Motor neuron (in vitro differentiated cells): ENCODE measurements at regions not wholly inside any gene's neighbourhood (a gene's known extent, or its start where the extent isn't known, plus 50 kb on each side); places are given as distances from the start of the nearest gene placed in this dataset.
A peak's percentile ranks its signal among the peaks of the same experiment; 100 is the strongest.

Experiments
- ATAC-seq, 8 experiments: fragments of 200-7000 bp; cut with Tn5 transposase; replicated peaks in 6 of 8; 2 replicates each; pipeline ENCODE4 v1.8.0; 2021; ENCODE audit warnings: mild to moderate bottlenecking in 8 of 8, moderate library complexity in 8 of 8
- H3K27ac ChIP-seq, 2 donors: fragments of 250-450 bp; sonication (Bioruptor Pico); 2 replicates each; pipeline ENCODE4 v1.9.0; 2021; ENCODE audit warnings: antibody characterized with exemption in 2 of 2, mild to moderate bottlenecking in 2 of 2, moderate library complexity in 1 of 2
- H3K4me1 ChIP-seq, 2 donors: fragments of 250-450 bp; sonication (Bioruptor Pico); replicated peaks in 1 of 2; 2 replicates each; pipeline ENCODE4 v1.6.1; 2021; ENCODE audit warnings: antibody characterized with exemption in 2 of 2, mild to moderate bottlenecking in 2 of 2, moderate library complexity in 1 of 2
- H3K4me3 ChIP-seq, 5 donors: fragments of 250-450 bp; sonication (Bioruptor Pico); 2 replicates each; pipeline ENCODE4 v1.9.0; 2021; ENCODE audit warnings: antibody characterized with exemption in 5 of 5, mild to moderate bottlenecking in 5 of 5, moderate library complexity in 4 of 5
- whole genome bisulfite sequencing, 10 experiments: fragments of 450-650 bp; shearing (Covaris generic); methylation state at CpG; one replicate each; pipeline ENCODE4 v1.0.0; 2022; 5-methylcytosine and 5-hydroxymethylcytosine counted together
- in situ Hi-C, 9 experiments: fragments of 400-800 bp; cut with MboI; loops; one replicate each; pipeline ENCODE4 v1.15.0; 2021; ENCODE audit warnings: low sequenced_read_pairs in 9 of 9, low pct_unique_long_range_greater_than_20kb in 2 of 9; ENCODE audit not compliant: unreplicated experiment in 9 of 9

DNA sequence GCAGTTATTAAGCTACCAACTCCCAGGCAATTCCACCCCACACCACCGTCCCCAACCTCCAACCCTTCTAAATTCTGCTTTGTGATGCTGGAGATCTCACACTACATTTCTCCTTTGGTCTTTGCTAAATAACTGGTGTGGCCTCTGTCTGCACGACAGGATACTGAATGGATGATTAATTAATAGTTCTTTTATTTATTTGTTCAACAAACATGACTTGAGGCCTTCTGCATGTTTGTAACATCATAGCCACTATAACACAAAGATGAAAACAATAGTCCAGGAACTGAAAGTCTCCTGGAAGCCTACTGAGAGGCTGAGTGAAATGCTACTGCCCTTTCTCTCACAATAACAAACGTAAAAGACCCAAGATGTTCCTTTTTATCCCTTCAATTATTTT, 609.5 kb upstream of the UBE2E2 start:
- peak in 5 of 8 experiments; percentile 23 to 90 (median 65) for ATAC-seq
- in situ Hi-C loops: no loop called here
- Histone ChIP-seq H3K4me1 (no peaks in the 10 kb centered on the region), H3K4me3 (no peak overlapping the region), H3K27ac (no peak overlapping the region)
- WGBS, 10 experiments: 0 to 46% (median 8%) methylated on average over 1 to 3 of the region's 3 CpGs; no CpG with 5 or more reads in 2 of the 10 experiments

DNA sequence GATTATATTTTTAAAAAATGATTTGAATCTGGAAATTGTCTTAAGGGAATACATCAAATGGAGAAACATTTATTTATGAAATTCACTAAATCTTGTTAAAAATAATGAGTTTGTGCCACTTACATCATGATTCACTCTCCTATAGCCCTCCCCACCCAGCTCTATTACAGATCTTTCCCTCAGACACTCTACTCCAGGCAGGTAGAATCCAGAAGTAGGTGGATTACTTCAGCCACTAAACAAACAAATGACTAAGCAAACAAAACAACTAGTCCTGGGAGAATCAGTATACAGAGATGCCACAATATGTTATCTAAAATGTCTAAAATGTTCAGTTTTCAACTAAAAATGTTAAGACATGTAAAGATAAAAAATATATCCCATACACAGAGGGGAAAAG, 608.1 kb upstream of the UBE2E2 start:
- no peaks in the 10 kb centered on the region for H3K4me1 ChIP-seq
- H3K4me3 ChIP-seq: no peak overlapping the region
- H3K27ac ChIP-seq: no peak overlapping the region
- in situ Hi-C loops: no loop called here
- ATAC-seq: no peak

DNA sequence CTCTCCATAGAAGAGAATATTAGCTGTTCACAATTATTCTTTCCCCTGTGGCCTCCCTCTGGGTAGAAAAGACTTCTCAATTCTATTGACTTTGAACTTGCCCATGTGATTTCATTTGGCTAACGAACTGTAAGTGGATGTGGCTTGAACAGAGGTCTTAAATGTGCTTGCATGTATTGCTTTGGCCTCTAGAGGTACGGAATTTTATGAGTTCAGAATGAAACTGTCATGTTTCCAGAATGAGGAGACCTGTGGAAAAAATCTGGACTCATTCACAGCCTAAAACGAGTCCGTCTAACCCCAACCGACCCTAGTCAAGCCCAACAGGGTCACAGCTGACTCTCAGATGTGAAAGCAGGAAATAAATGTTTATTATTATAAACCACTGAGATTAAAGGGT, 596.7 kb upstream of the UBE2E2 start:
- Histone ChIP-seq H3K27ac (no peak overlapping the region), H3K4me3 (no peak overlapping the region), H3K4me1 (peaks cover 0 to 4% of the 10 kb centered on the region in 2 donors)
- in situ Hi-C loops: no loop called here
- 0 to 92% (median 56%) methylated on average over 1 to 5 of the region's 5 CpGs; no CpG with 5 or more reads in 2 of the 10 experiments for WGBS, 10 experiments
- peak in 2 of 8 experiments; percentile 32 to 39 for ATAC-seq

DNA sequence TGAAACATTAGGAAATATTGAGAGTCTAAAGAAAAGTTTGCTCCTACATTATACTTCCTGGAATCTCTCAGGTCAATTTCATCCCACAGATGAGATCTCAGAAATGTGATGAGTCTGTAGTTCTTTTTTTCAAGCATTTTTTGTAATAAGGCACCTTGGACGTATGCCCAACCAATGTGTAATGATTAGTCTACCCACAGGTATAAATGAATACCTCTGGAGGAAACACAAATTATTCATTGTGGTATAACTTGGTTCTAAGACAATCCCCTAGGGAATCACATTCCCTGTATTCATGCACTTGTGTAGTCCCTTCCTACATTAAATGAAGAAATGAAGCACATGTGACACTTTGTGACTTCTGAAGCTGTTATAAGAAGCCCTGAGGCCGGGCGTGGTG, 596.2 kb upstream of the UBE2E2 start:
- Histone ChIP-seq H3K4me1 (peaks cover 0 to 4% of the 10 kb centered on the region in 2 donors), H3K27ac (no peak overlapping the region), H3K4me3 (no peak overlapping the region)
- WGBS, 10 experiments: 33 to 100% (median 79%) methylated on average over 1 to 3 of the region's 3 CpGs
- in situ Hi-C loops: no loop called here
- ATAC-seq: no peak

DNA sequence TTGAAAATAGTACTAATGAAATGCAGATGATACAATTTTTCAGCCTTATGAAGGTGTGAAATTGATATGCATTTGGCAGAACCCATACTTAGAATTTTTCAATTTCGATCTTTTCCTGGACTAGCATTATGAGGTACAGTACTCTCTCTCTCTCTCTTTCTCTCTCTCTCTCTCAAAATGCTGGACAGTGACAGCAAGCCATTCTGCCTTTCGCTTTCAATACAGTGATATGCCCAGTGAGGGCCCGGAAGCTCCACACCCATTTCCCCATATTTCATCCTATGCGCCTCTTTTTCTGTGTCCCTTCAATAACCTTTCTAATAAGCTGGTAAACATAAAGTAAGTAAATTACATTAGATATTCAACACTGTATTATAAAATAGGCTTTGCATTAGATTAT, 595.0 kb upstream of the UBE2E2 start:
- Histone ChIP-seq H3K4me1 (peaks cover 0 to 4% of the 10 kb centered on the region in 2 donors), H3K27ac (no peak overlapping the region), H3K4me3 (no peak overlapping the region)
- in situ Hi-C loops: no loop called here
- peak in 1 of 8 experiments; percentile 23 for ATAC-seq
- WGBS, 10 experiments: 49 to 100% (median 87%) methylated on average over 3 to 4 of the region's 4 CpGs; no CpG with 5 or more reads in 3 of the 10 experiments

DNA sequence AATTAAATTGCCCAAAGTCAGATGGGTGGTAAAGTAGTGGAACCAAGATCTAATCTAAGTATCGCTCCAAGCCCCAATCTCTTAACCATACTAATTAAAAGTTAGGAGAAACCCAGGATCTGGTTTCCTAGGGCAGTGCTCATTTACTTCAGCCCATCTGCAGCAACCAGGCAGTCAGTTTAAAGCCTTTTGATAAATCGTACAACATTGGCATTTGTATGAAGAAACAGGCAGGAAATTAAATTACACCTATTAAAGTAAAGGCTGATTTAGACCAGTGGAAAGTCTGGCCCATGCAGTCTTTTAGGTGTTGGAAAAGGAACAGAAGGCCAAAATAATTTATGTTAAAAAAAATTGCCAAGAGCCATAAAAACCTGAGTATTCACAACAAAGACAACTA, 594.4 kb upstream of the UBE2E2 start:
- WGBS, 10 experiments: 0 to 100% (median 70%) methylated on average over 1 to 2 of the region's 2 CpGs
- no peak for ATAC-seq
- H3K4me1 ChIP-seq: peaks cover 0 to 4% of the 10 kb centered on the region in 2 donors
- in situ Hi-C loops: no loop called here
- H3K27ac ChIP-seq: no peak overlapping the region
- no peak overlapping the region for H3K4me3 ChIP-seq

DNA sequence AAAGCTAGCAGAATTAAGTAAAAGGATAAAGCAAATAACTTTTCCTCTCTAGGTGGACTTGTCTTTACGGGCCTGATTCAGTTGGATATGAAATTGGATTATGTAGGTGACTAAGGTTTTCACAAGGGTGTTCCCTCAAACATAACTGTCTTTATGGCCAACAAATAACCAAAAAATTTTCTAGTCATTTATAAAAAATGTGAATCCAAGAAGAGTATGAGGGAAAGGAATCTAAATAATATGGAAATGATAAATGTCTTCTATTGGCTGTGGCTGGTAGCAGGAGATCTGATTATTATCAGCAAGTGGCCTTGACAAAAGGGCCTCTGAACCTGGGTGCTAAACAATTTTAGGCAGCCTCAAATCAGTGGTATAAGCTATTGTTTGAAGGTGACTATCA, 594.0 kb upstream of the UBE2E2 start:
- in situ Hi-C loops: no loop called here
- Histone ChIP-seq H3K4me3 (no peak overlapping the region), H3K4me1 (peaks cover 0 to 4% of the 10 kb centered on the region in 2 donors), H3K27ac (no peak overlapping the region)
- no peak for ATAC-seq
- 0 to 100% (median 82%) methylated on average over 1 of the region's 1 CpG; no CpG with 5 or more reads in 1 of the 10 experiments for WGBS, 10 experiments

DNA sequence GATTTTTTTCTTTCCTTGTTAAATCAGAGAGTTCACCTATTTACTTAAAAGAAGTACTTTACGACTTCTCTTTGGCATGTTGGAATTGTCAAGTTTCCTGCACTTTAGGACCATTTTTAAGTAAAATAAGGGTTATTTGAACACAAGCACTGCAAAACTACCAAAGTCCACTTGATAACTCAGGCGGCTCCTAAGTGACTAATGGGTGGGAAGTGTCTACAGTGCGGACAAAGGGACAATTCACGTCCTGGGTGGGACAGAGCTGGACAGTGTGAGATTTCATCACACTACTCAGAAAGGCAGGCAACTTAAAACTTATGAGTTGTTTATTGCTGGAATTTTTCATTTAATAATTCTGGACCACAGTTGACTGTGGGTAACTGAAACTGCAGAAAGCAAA, 590.2 kb upstream of the UBE2E2 start:
- in situ Hi-C loops: no loop called here
- H3K4me1 ChIP-seq: no peaks in the 10 kb centered on the region
- 53 to 100% (median 83%) methylated on average over 1 to 4 of the region's 4 CpGs; no CpG with 5 or more reads in 2 of the 10 experiments for WGBS, 10 experiments
- ATAC-seq: no peak
- H3K27ac ChIP-seq: no peak overlapping the region
- no peak overlapping the region for H3K4me3 ChIP-seq

DNA sequence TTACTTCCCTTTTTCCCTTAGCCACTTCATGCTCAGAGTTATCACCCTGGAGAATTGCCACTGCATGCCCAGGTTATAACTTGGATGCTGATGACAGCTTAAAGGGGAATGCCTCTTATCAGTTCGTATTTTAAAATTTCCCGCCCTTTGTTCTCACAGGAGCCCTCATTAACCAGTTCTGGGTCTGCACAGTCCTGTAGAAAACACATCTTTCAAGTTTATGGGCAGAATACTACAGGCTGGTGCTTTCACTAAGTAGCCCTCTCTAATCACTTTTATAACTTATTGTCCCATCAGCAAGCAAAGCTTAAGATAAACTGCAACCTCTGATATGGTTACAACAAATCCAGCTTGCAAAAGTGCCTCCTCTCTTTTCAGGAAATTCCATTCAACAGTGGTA, 587.3 kb upstream of the UBE2E2 start:
- 0 to 86% (median 68%) methylated on average over 1 to 2 of the region's 2 CpGs; no CpG with 5 or more reads in 2 of the 10 experiments for WGBS, 10 experiments
- peak in 2 of 8 experiments; percentile 21 to 79 for ATAC-seq
- Histone ChIP-seq H3K4me1 (no peaks in the 10 kb centered on the region), H3K27ac (no peak overlapping the region), H3K4me3 (no peak overlapping the region)
- in situ Hi-C loops: no loop called here

DNA sequence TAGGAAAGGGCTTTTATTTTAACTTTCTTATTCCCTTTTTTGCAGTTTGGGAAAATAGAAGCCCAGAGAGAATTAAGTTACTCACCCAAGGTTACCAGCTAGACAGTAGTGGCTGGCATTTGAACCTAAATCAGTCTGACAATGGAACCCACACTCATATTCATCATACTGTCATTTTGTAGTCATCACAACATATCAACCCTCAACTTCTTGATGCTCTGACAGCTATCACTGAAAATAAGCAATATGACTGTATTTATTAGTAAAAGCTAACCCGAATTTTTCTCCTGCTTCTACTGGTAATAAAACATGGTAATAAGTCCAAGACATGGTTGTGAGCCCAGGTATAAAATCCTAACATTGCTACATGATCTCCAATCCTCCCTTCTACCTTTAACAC, 585.8 kb upstream of the UBE2E2 start:
- no peaks in the 10 kb centered on the region for H3K4me1 ChIP-seq
- 0 to 55% (median 21%) methylated on average over 1 of the region's 1 CpG; no CpG with 5 or more reads in 4 of the 10 experiments for WGBS, 10 experiments
- ATAC-seq: no peak
- no peak overlapping the region for H3K27ac ChIP-seq
- in situ Hi-C loops: no loop called here
- no peak overlapping the region for H3K4me3 ChIP-seq

DNA sequence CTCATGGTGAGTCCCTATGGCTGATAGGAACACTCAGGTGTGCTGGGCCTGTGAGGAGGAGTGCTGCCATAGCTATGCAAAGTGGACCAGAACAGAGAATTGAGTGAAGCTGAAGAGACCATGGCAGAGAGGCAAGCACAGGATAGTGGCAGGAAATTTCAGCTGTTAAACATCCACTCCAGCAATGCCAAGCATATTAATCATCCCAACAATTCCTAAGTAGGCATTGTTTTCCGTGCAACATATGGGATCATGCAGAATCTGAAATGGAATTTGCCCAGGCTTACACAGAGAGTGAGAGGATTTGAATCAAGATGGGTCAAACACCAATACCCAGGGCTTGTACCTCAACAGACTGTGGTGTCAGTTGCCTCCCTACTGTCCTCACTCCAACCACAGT, 582.6 kb upstream of the UBE2E2 start:
- Histone ChIP-seq H3K4me1 (no peaks in the 10 kb centered on the region), H3K4me3 (no peak overlapping the region), H3K27ac (no peak overlapping the region)
- ATAC-seq: no peak
- 0 to 100% (median 78%) methylated on average over 1 of the region's 1 CpG; no CpG with 5 or more reads in 3 of the 10 experiments for WGBS, 10 experiments
- in situ Hi-C loops: no loop called here

DNA sequence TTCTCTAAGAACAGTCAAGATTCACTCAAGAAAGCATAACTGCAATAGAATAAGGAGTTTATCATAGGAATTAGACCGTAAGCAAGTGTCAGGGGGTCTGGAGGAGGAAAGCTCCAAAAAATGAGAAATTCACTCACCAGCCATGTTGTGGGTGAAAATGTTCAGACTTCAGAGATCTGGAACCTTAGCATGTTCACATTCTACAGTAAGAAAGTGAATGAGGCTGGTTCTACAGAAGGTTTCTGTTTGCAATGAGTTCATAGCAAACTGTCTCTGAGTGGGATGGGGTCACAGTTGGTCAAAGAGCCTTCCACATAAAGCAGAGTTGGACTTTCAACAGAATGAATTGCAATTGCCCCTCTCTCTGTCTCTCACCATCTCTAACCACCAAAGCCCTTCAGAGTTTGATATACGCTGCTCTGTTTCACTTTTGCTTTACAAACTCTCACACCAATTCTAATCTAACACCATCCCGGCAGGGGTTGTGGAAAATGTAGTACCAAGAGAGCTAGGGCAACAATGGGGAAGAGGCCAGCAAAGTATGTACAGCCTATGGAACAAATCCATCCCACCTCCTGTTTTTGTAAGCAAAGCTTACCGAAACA, 581.8 kb upstream of the UBE2E2 start:
- no peaks in the 10 kb centered on the region for H3K4me1 ChIP-seq
- WGBS, 10 experiments: 13 to 100% (median 87%) methylated on average over 1 to 4 of the region's 4 CpGs
- H3K4me3 ChIP-seq: no peak overlapping the region
- H3K27ac ChIP-seq: no peak overlapping the region
- ATAC-seq: no peak
- in situ Hi-C loops: no loop called here

DNA sequence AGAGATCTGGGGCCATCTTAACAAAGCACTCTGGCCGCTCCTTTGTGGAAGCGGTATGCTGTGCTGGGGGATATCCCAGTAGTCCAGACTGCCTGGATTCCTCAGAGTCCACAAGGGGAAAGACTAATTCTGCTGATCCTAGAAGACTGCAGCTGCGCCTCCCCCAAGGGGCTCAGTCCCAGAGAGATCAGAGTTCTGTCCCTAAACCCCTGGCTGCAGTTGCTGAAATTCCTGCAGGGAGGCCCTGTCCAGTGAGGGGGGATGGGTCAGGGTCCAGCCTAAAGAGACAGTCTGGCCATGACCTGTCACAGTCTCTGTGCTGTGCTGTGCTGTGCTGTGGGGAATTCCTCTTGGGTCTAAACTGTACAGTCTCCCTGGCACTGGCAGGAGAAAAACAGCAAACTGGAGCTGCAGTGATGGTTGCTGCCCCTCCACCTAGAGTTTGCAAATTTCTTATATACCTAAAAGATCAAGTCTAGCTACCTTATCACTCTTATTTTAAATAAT, 575.1 kb upstream of the UBE2E2 start:
- Histone ChIP-seq H3K4me1 (no peaks in the 10 kb centered on the region), H3K4me3 (no peak overlapping the region), H3K27ac (no peak overlapping the region)
- no peak for ATAC-seq
- in situ Hi-C loops: no loop called here
- WGBS, 10 experiments: 0 to 93% (median 67%) methylated on average over 1 to 2 of the region's 3 CpGs; no CpG with 5 or more reads in 7 of the 10 experiments

DNA sequence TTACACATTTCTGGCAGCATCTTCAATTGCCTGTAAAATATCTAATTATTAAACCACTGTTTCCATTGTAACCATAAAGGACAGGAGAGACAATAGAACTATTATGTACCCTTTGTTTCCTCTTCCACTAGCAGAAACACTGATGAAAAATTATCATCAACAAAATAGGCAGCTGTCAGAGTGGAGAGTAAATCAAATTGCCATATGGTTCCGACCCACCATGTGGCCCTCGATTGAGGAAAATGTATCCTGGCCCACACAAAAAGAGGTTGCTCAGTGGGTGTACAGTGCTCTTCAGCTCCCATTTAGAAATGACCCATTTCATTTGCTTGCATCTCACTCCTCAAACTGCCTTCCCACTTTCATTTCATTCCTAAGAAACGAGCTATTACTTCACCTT, 570.6 kb upstream of the UBE2E2 start:
- Histone ChIP-seq H3K27ac (no peak overlapping the region), H3K4me3 (no peak overlapping the region), H3K4me1 (no peaks in the 10 kb centered on the region)
- whole genome bisulfite sequencing, 10 experiments: 0 to 93% (median 53%) methylated on average over 1 to 3 of the region's 3 CpGs
- ATAC-seq: no peak
- in situ Hi-C loops: no loop called here
